Globus pallidus (tissue), 1 donor: ENCODE measurements at regions not wholly inside any gene's neighbourhood (a gene's known extent, or its start where the extent isn't known, plus 50 kb on each side); places are given as distances from the start of the nearest gene placed in this dataset.

Experiments used
- DNase-seq: peaks from one replicate; pipeline ENCODE4 v3.0.0-alpha.2; 2015; ENCODE audit warnings: low spot score

GRCh38 chr20:10921491-10922010, 247.8 kb upstream of the JAG1 start:
- DNase-seq: no peak

GRCh38 chr20:10922506-10922905, 248.7 kb upstream of the JAG1 start:
- DNase-seq: no peak

GRCh38 chr20:10922941-10923340, 249.1 kb upstream of the JAG1 start:
- no peak for DNase-seq

GRCh38 chr20:10924644-10925201, 250.9 kb upstream of the JAG1 start:
- DNase-seq: no peak

- no peak for DNase-seq
Observed at GRCh38 chr20:10925767-10926166, 252.0 kb upstream of the JAG1 start.

GRCh38 chr20:10927011-10927583, 253.3 kb upstream of the JAG1 start:
- DNase-seq: no peak

GRCh38 chr20:10927936-10928840, 254.4 kb upstream of the JAG1 start:
- no peak for DNase-seq

- no peak for DNase-seq
Observed at GRCh38 chr20:10928841-10929421, 255.1 kb upstream of the JAG1 start.

GRCh38 chr20:10935658-10936402, 262.0 kb upstream of the JAG1 start:
- DNase-seq: no peak

- DNase-seq: no peak
Observed at GRCh38 chr20:10936786-10937185, 263.0 kb upstream of the JAG1 start.

GRCh38 chr20:10939331-10939941, 265.6 kb upstream of the JAG1 start:
- no peak for DNase-seq

- no peak for DNase-seq
Observed at GRCh38 chr20:10940941-10941340, 267.1 kb upstream of the JAG1 start.

- no peak for DNase-seq
Observed at GRCh38 chr20:10943686-10944265, 270.0 kb upstream of the JAG1 start.

GRCh38 chr20:10946124-10946880, 272.5 kb upstream of the JAG1 start:
- DNase-seq: no peak

- DNase-seq: no peak
Observed at GRCh38 chr20:10947726-10948125, 273.9 kb upstream of the JAG1 start.

- DNase-seq: no peak
Observed at GRCh38 chr20:10949930-10950783, 276.4 kb upstream of the JAG1 start.

GRCh38 chr20:10951216-10951615, 277.4 kb upstream of the JAG1 start:
- DNase-seq: no peak

GRCh38 chr20:10951904-10952303, 278.1 kb upstream of the JAG1 start:
- DNase-seq: no peak

- no peak for DNase-seq
Observed at GRCh38 chr20:10953437-10953836, 279.6 kb upstream of the JAG1 start.
